RPMI8226 (cell line): ENCODE measurements at regions not wholly inside any gene's neighbourhood (a gene's known extent, or its start where the extent isn't known, plus 50 kb on each side); places are given as distances from the start of the nearest gene placed in this dataset.
"Not testable (repeated sequence)": the region's sequence is repeated elsewhere in the genome, so short reads cannot be mapped to it uniquely, and the experiment has no call there.

Experiments
- DNase-seq: peaks from one replicate; pipeline ENCODE4 v3.0.0-alpha.2; 2015

GRCh38 chr7:85708221-85708620 is 521.4 kb upstream of the SEMA3D start:
- no peak for DNase-seq

- DNase-seq: no peak
Measured at GRCh38 chr7:85705076-85705475, 518.2 kb upstream of the SEMA3D start.

- DNase-seq: no peak
Measured at GRCh38 chr7:85703251-85704010, 516.6 kb upstream of the SEMA3D start.

GRCh38 chr7:85702348-85702747 is 515.5 kb upstream of the SEMA3D start:
- DNase-seq: no peak

GRCh38 chr7:85699482-85699881 is 512.6 kb upstream of the SEMA3D start:
- no peak for DNase-seq

- DNase-seq: no peak
Measured at GRCh38 chr7:85695533-85695932, 508.7 kb upstream of the SEMA3D start.

- no peak for DNase-seq
Measured at GRCh38 chr7:85695041-85695440, 508.2 kb upstream of the SEMA3D start.

- no peak for DNase-seq
Measured at GRCh38 chr7:85693326-85693725, 506.5 kb upstream of the SEMA3D start.

GRCh38 chr7:85688712-85689111 is 501.9 kb upstream of the SEMA3D start:
- no peak for DNase-seq

GRCh38 chr7:85686401-85687181 is 499.7 kb upstream of the SEMA3D start:
- DNase-seq: no peak

GRCh38 chr7:85685901-85686300 is 499.0 kb upstream of the SEMA3D start:
- no peak for DNase-seq

- DNase-seq: no peak
Measured at GRCh38 chr7:85682833-85683620, 496.2 kb upstream of the SEMA3D start.

- no peak for DNase-seq
Measured at GRCh38 chr7:85681241-85681640, 494.4 kb upstream of the SEMA3D start.

GRCh38 chr7:85675093-85675492 is 488.2 kb upstream of the SEMA3D start:
- DNase-seq: not testable (repeated sequence)

GRCh38 chr7:85673876-85674275 is 487.0 kb upstream of the SEMA3D start:
- DNase-seq: no peak

- DNase-seq: no peak
Measured at GRCh38 chr7:85669225-85669624, 482.4 kb upstream of the SEMA3D start.

- DNase-seq: no peak
Measured at GRCh38 chr7:85664341-85664740, 477.5 kb upstream of the SEMA3D start.

GRCh38 chr7:85659364-85659763 is 472.5 kb upstream of the SEMA3D start:
- no peak for DNase-seq

- no peak for DNase-seq
Measured at GRCh38 chr7:85655252-85655651, 468.4 kb upstream of the SEMA3D start.

GRCh38 chr7:85644272-85644671 is 457.4 kb upstream of the SEMA3D start:
- no peak for DNase-seq

GRCh38 chr7:85641331-85641730 is 454.5 kb upstream of the SEMA3D start:
- no peak for DNase-seq

GRCh38 chr7:85638394-85638793 is 451.5 kb upstream of the SEMA3D start:
- no peak for DNase-seq

- no peak for DNase-seq
Measured at GRCh38 chr7:85634951-85635350, 448.1 kb upstream of the SEMA3D start.
